Retina (tissue), 1 donor: ENCODE measurements at regions not wholly inside any gene's neighbourhood (a gene's known extent, or its start where the extent isn't known, plus 50 kb on each side); places are given as distances from the start of the nearest gene placed in this dataset.
A peak's percentile ranks its signal among the peaks of the same experiment; 100 is the strongest.

ENCODE experiments used
- DNase-seq: peaks from one replicate; pipeline ENCODE4 v3.0.0-alpha.2; 2016

DNA sequence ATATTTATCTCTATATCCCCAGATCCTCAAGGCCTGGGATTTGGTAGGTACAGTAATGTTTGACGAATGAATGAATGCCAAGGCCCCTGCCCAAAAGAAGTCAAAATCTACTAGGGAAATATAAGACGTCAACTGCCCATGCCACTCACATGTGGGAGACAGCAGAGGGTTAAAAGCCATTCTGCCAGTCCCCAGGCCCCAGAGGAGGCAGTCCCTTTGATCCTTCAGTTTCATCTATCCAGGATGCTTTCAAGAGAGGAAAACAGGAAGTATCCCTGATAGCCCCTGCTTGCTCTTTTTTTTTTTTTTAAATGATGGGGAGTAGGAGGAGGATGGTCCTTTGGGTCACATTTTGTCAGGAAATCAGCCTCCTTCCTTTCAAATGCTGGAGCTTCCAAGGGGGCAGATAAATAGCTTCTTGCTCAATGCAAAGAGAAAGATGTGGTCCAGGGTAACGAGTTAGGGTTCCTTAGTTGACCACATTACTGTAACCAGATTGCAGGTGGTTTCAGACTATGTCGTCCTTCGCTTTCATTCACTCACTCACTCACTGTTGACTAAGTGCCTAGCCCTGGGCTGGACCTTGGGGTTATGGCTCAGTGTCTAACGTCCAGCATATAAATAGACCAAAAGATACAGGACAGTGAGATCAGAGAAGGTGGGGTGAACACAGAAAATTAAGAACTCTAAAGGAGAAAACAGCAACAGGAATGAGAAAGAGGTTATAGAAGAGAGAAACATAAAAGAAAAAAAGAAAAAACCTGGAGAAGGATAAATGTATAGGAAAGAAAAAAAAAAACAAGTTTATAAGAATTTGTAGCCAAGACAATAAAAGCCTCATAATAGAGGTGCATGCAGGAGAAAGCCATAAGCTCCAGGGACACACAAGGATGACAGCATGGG is 64.6 kb upstream of the PIM1 start:
- peak; percentile 27 for DNase-seq

DNA sequence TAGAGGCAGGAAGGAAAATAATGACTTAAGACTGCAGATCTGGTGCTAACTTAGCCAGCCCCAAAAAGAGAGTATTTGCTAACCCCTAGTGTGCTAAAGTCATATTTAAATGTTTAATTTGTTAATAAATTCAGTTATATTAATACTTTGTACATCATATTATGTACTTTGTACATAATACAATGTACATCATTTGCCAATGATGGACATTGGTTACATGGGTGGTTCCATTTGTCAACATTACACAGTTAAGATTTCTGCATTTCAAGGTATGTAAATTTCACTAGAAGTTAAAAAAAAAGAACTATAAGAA is 63.9 kb upstream of the PIM1 start:
- no peak for DNase-seq

DNA sequence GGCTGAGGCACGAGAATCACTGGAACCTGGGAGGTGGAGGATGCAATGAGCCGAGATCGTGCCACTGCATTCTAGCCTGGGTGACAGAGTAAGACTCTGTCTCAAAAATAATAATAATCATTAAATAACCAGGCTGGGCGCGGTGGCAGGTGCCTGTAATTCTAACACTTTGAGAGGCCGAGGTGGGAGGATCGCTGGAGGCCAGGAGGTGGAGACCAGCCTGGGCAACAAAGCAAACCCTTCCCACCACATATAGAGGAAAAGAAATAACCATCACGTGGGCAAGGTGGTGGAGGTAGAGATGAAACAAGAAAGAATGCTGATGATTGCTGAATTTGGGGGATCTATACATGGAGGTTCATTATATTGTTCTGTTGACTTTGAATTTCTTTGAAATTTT is 63.4 kb upstream of the PIM1 start:
- DNase-seq = no peak

GRCh38 chr6:37106982-37107491 is 62.9 kb upstream of the PIM1 start:
- DNase-seq = no peak

GRCh38 chr6:37109714-37110499 is 60.0 kb upstream of the PIM1 start:
- DNase-seq = no peak

DNA sequence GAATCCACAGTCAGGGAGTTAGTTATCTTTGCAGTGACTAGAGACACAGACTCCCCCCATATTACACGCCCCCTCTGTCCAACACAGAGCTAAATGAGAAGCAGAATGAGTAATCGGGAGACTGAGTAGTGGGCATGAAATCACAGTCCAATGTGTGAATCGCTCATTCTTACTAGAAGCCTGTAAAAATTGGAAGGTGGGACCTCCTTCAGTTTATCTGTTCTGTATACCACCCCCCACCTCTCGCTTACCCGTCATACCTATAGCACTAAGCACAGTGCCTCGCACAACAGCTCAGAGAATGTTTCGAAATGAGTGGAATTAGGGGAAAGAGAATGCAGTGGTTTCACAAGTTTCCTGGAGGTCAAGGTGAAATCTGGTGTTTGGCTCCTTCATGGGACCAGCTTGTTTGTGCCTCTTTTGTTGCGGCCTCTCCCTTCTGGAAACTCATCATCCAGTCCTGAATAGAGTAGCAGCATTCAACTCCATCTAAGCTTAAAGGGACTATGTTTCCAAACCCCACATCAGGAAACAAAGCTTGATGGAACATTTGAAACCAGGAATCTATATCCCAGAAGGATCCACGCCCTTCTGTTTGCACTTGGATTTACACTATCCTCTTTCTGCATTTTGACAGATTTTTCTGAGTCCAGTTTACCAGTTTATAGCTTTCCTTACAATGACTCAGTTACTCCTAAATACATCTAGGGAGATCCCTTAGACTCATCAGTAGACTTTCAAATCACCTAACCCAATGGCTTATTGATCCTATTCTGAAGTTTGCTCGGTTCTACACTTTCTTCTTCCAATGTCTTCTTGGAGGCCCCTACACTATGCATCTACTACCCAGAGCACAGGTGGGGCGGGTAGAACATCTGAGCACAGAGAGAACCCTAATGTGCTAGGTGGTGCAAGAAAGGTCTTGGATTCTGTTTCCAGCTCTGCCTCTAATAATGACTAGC is 59.2 kb upstream of the PIM1 start:
- DNase-seq = no peak

DNA sequence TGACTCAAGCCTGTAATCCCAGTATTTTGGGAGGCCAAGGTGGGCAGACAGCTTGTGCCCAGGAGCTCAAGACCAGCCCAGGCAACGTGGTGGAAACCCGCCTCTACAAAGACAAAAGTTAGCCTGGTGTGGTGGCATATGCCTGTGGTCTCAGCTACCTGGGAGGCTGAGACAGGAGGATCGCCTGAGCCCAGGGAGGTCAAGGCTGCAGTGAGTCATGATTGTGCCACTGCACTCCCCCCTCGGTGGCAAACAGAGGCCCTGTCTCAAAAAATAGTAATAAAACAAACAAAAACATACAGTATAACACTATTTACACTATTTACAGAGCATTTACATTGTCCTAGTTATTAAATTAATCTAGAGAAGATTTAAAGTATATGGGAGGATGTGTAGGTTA is 56.0 kb upstream of the PIM1 start:
- DNase-seq = no peak

- DNase-seq = no peak
These were observed 55.3 kb upstream of the PIM1 start for GRCh38 chr6:37114612-37115011.

GRCh38 chr6:37115236-37115895 is 54.6 kb upstream of the PIM1 start:
- no peak for DNase-seq

- no peak for DNase-seq
These were observed 53.6 kb upstream of the PIM1 start for GRCh38 chr6:37116326-37116725.

GRCh38 chr6:37119387-37119886 is 50.5 kb upstream of the PIM1 start:
- DNase-seq = no peak
